A673 (cell line): ENCODE measurements at regions not wholly inside any gene's neighbourhood (a gene's known extent, or its start where the extent isn't known, plus 50 kb on each side); places are given as distances from the start of the nearest gene placed in this dataset.

Source experiments
- EZH2 ChIP-seq: fragments of 200-600 bp; sonication (generic); IDR thresholded peaks from 2 replicates; pipeline ENCODE4 v1.6.1; 2017; ENCODE audit warnings: borderline replicate concordance, low read depth, mild to moderate bottlenecking, mixed read lengths, antibody characterized with exemption, low read length; ENCODE audit not compliant: poor library complexity, severe bottlenecking
- TF ChIP-seq, protein P1 (sequence below): fragments of 300-800, 200-600 bp; sonication (generic); conservative IDR thresholded peaks from 2 replicates; pipeline ENCODE4 v1.5.1; 2017; ENCODE audit warnings: low read depth, mild to moderate bottlenecking, antibody characterized with exemption, low read length, moderate library complexity, mixed read lengths

DNA sequence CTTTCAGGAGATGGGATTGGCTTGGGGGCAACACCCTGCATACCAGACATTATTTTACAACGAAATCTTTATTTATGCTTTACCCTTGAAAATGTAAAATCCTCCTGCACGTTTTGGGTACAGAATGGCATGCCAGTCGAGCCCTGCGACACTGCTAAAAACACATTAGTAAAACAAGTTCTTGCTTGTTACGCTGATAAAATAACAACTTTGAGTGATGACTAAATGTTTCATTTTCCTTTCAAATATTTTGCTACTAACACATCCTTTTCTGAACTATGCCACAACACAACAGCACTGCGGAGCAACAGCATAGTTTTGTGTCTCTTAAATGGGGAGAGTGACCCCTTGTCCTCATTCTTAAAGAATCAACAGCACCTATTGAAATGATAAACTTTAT lies 76.0 kb upstream of the SEMA3D start:
- TF ChIP-seq, protein P1, sequence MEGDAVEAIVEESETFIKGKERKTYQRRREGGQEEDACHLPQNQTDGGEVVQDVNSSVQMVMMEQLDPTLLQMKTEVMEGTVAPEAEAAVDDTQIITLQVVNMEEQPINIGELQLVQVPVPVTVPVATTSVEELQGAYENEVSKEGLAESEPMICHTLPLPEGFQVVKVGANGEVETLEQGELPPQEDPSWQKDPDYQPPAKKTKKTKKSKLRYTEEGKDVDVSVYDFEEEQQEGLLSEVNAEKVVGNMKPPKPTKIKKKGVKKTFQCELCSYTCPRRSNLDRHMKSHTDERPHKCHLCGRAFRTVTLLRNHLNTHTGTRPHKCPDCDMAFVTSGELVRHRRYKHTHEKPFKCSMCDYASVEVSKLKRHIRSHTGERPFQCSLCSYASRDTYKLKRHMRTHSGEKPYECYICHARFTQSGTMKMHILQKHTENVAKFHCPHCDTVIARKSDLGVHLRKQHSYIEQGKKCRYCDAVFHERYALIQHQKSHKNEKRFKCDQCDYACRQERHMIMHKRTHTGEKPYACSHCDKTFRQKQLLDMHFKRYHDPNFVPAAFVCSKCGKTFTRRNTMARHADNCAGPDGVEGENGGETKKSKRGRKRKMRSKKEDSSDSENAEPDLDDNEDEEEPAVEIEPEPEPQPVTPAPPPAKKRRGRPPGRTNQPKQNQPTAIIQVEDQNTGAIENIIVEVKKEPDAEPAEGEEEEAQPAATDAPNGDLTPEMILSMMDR: no peak
- TF ChIP-seq EZH2: no peak
